ENCODE measurements at regions not wholly inside any gene's neighbourhood (a gene's known extent, or its start where the extent isn't known, plus 50 kb on each side); places are given as distances from the start of the nearest gene placed in this dataset.
"Not testable (repeated sequence)": the region's sequence is repeated elsewhere in the genome, so short reads cannot be mapped to it uniquely, and the experiment has no call there.

DNA sequence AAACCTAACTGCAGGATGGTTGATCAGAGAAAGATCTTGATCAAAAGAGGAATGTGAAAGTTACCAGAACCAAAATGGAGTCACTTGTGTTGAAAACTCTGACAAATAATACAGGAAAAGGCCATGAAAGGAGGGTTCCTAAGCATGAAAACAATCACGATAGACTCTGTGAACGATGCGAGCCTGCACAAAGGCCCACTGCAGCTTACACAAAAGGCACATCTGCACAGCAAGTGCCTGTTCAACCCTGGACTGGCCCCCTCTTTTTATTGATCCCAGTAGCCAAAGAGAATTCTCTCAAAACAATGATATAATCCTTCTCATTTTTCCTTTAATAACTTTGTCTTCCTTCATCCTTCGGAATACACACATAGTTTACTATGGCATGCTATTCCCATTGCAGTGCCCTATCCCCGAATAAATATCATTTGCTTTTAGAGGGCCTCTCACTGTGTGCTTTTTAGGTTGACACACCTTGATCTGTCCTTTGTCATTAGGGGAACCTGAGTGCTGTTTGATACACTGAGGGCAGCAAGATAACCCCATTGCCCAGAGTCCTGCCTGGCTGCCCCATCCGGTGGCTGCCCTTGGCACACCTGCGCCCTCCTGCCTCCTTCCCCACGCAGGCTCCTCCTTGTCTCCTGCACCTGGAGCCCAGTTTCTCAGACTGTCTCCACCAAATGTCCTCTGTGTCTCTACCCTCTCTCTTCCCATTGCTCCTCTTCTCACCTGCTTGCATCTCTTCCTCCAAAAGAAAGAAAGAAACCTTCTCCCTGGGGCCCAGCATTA, 98.3 kb upstream of the FRMD1 start:
- no peak overlapping the region for H3K27ac ChIP-seq
- DNase-seq: no peak
- no peak overlapping the region for H3K4me3 ChIP-seq (ENCODE audit: low read depth, low read length)
- TF ChIP-seq, protein P1, sequence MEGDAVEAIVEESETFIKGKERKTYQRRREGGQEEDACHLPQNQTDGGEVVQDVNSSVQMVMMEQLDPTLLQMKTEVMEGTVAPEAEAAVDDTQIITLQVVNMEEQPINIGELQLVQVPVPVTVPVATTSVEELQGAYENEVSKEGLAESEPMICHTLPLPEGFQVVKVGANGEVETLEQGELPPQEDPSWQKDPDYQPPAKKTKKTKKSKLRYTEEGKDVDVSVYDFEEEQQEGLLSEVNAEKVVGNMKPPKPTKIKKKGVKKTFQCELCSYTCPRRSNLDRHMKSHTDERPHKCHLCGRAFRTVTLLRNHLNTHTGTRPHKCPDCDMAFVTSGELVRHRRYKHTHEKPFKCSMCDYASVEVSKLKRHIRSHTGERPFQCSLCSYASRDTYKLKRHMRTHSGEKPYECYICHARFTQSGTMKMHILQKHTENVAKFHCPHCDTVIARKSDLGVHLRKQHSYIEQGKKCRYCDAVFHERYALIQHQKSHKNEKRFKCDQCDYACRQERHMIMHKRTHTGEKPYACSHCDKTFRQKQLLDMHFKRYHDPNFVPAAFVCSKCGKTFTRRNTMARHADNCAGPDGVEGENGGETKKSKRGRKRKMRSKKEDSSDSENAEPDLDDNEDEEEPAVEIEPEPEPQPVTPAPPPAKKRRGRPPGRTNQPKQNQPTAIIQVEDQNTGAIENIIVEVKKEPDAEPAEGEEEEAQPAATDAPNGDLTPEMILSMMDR (IDR thresholded peaks at IDR 0.05; ENCODE audit: low read depth, low read length): no peak
- H3K27me3 ChIP-seq (ENCODE audit: insufficient read depth, low read depth, severe bottlenecking): no peaks in the 10 kb centered on the region
- no peaks in the 10 kb centered on the region for H3K9me3 ChIP-seq (ENCODE audit: severe bottlenecking)
- H3K36me3 ChIP-seq: no peaks in the 10 kb centered on the region

DNA sequence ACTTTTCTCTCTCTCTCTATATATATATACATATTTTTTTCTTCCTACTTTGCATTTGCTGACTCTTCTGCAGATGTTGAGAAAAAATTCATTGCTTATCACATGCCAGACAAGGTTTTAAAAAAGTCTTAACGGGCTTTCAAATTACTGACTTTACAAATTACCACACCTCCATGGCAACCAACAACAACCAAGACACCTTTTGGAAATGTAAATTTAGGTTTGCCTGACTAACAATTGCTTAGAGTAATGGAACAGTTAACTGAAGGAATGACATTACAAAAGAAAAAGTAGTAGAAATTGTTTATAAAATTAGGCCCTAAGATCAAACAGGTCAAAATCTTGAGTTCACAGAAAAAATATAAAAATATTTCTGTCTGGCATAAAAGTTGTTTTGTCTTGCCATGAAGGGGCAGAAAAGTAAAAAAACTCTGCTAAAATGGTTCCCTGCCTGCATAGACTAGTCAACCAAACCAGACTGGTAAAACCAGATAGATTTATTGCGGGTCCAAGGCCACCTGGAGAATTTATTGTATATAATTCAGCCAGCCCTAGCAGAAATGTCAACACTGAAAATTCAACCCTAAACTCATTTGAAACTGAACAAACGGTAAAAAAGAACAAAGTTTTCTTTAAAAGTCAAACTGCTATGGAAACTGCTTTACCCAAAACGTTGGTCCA, 92.8 kb upstream of the FRMD1 start:
- DNase-seq: no peak
- no peak overlapping the region for H3K27ac ChIP-seq
- H3K36me3 ChIP-seq: no peaks in the 10 kb centered on the region
- TF ChIP-seq, protein P1 (IDR thresholded peaks at IDR 0.05; ENCODE audit: low read depth, low read length): no peak
- H3K27me3 ChIP-seq (ENCODE audit: insufficient read depth, low read depth, severe bottlenecking): no peaks in the 10 kb centered on the region
- no peak overlapping the region for H3K4me3 ChIP-seq (ENCODE audit: low read depth, low read length)
- no peaks in the 10 kb centered on the region for H3K9me3 ChIP-seq (ENCODE audit: severe bottlenecking)

- H3K4me3 ChIP-seq (ENCODE audit: low read depth, low read length): no peak overlapping the region
- DNase-seq: no peak
- no peaks in the 10 kb centered on the region for H3K27me3 ChIP-seq (ENCODE audit: insufficient read depth, low read depth, severe bottlenecking)
- no peaks in the 10 kb centered on the region for H3K36me3 ChIP-seq
- no peaks in the 10 kb centered on the region for H3K9me3 ChIP-seq (ENCODE audit: severe bottlenecking)
- TF ChIP-seq, protein P1 (IDR thresholded peaks at IDR 0.05; ENCODE audit: low read depth, low read length): no peak
- H3K27ac ChIP-seq: no peak overlapping the region
These were observed 92.0 kb upstream of the FRMD1 start for GRCh38 chr6:168170841-168171601.

DNA sequence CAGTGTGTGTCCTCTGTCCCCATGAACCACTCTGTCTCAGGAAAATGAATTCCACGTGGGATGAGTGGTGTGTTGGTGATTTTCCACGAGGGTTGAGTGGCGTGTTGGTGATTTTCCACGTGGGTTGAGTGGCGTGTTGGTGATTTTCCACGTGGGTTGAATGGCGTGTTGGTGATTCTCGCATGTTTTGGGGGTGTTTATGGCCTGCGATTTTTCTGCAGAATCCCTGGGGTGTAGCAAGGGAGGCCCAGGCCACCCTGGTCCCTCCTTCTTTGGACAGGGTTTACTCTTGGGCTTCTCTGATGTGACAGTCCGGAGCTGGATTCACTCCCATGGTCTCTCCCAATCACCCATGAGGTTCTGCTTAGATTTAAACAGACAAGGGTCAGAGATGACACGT, 90.6 kb upstream of the FRMD1 start:
- Histone ChIP-seq H3K27me3 (ENCODE audit: insufficient read depth, low read depth, severe bottlenecking) (no peaks in the 10 kb centered on the region), H3K36me3 (no peaks in the 10 kb centered on the region), H3K4me3 (ENCODE audit: low read depth, low read length) (no peak overlapping the region), H3K9me3 (ENCODE audit: severe bottlenecking) (no peaks in the 10 kb centered on the region), H3K27ac (no peak overlapping the region)
- TF ChIP-seq, protein P1 (IDR thresholded peaks at IDR 0.05; ENCODE audit: low read depth, low read length): no peak
- no peak for DNase-seq

DNA sequence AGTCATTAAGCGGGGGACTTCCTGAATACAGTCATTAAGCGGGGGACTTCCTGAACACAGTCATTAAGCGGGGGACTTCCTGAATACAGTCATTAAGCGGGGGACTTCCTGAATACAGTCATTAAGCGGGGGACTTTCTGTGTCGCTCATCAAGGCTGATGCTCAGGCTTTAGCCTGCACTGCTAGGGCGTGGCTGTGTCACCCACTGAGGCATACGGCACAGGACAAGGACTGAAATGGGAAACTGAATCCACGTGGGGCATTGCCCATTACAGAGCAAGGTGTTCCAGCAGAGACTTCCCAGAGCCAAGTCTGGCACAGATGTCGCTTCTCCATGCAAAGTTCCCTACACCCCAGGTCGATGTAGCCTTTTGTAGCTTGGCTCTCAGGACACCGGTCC, 89.9 kb upstream of the FRMD1 start:
- H3K36me3 ChIP-seq; DNase-seq; H3K27me3 ChIP-seq (ENCODE audit: insufficient read depth, low read depth, severe bottlenecking); H3K4me3 ChIP-seq (ENCODE audit: low read depth, low read length); H3K27ac ChIP-seq; H3K9me3 ChIP-seq (ENCODE audit: severe bottlenecking): not testable (repeated sequence)

DNA sequence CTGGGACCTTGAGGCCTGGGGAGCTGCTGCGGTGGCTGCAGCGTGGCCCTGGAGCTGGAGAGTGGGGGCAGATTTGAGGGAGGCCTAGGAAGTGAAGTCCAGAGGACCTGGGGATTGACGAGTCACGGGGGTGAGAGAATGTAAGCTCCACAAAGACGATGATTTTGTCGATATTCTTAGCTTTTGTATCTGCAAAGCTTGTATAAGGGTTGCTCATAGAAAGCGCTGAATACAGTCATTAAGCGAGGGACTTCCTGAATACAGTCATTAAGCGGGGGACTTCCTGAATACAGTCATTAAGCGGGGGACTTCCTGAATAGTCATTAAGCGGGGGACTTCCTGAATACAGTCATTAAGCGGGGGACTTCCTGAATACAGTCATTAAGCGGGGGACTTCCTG, 89.3 kb upstream of the FRMD1 start:
- not testable (repeated sequence) for H3K27ac ChIP-seq; DNase-seq; H3K9me3 ChIP-seq (ENCODE audit: severe bottlenecking); H3K4me3 ChIP-seq (ENCODE audit: low read depth, low read length); H3K36me3 ChIP-seq; H3K27me3 ChIP-seq (ENCODE audit: insufficient read depth, low read depth, severe bottlenecking)

All from WERI-Rb-1 (cell line).